ENCODE measurements at regions not wholly inside any gene's neighbourhood (a gene's known extent, or its start where the extent isn't known, plus 50 kb on each side); places are given as distances from the start of the nearest gene placed in this dataset.

DNA sequence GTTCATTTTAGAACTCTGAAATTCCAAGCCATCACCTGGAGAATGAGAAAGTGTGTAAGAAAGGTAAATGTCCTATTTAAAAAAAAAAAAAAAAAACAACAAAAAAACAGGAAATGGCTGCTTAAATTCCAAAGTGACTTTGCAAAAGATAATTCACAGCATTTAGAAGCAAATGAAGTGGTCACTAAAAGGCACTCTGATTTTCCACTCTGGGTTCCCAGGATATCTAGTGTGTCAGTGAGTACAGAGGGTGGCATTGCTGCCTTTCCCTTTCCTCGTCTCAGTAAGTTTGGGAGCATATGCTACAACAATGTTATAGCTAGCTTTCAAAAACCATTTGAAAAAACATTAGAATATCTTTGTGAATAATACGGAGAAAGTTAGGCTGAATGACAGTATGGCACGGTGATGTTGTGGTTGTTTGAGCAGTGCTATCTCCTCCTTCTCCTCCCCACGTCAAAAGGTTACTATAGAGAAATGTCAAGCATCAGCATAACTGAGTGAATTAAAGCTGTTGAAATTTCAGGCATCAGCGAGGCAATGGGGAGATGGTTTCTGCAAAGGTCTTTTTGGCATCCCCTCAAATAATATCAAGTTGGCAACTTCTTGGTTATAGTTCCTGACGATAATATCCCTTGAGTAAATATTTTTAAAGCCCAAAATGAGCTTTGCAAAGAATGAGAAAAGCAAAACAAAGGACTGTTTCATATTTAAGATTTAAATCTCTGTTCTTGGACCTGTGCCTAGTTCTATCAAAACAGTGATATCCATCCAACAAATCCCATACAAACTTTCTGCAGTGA lies 164.5 kb upstream of the E2F7 start:
- H3K79me2 ChIP-seq (ENCODE audit: insufficient read depth, low read length) = no peaks in the 10 kb centered on the region
- H3K36me3 ChIP-seq (ENCODE audit: insufficient read depth, low read length) = no peaks in the 10 kb centered on the region
- H2AFZ ChIP-seq (ENCODE audit: low read length) = no peak overlapping the region
- H3K9me3 ChIP-seq (ENCODE audit: insufficient read depth, low read depth, low read length) = no peaks in the 10 kb centered on the region
- H4K20me1 ChIP-seq (ENCODE audit: insufficient read depth, low read length, poor library complexity, severe bottlenecking) = no peaks in the 10 kb centered on the region
- no peaks in the 10 kb centered on the region for H3K9me2 ChIP-seq (replicated peaks; ENCODE audit: low read depth, low read length)
- H3K9ac ChIP-seq (ENCODE audit: low read depth, low read length, poor library complexity, severe bottlenecking) = no peak overlapping the region
- no peaks in the 10 kb centered on the region for H3F3A ChIP-seq (ENCODE audit: low read depth)
- no peak overlapping the region for H3K4me2 ChIP-seq (ENCODE audit: low read depth, low read length, poor library complexity, severe bottlenecking)
- no peak for TF ChIP-seq EZH2phosphoT487 (IDR thresholded peaks at IDR 0.05; ENCODE audit: borderline replicate concordance)
- TF ChIP-seq CTCF (conservative IDR thresholded peaks at IDR 0.05; ENCODE audit: low read length) = no peak
- no peaks in the 10 kb centered on the region for H3K4me1 ChIP-seq (ENCODE audit: insufficient read depth, low read length, poor library complexity, severe bottlenecking)
- no peaks in the 10 kb centered on the region for H3K27me3 ChIP-seq (ENCODE audit: insufficient read depth, low read length, poor library complexity, severe bottlenecking)
- no peak overlapping the region for H3K4me3 ChIP-seq (ENCODE audit: low read length, poor library complexity, severe bottlenecking)

GRCh38 chr12:77228376-77228775 lies 163.0 kb upstream of the E2F7 start:
- Histone ChIP-seq H3K4me1 (ENCODE audit: insufficient read depth, low read length, poor library complexity, severe bottlenecking) (no peaks in the 10 kb centered on the region), H3K36me3 (ENCODE audit: insufficient read depth, low read length) (no peaks in the 10 kb centered on the region), H3K4me2 (ENCODE audit: low read depth, low read length, poor library complexity, severe bottlenecking) (no peak overlapping the region), H3K9me3 (ENCODE audit: insufficient read depth, low read depth, low read length) (no peaks in the 10 kb centered on the region), H2AFZ (ENCODE audit: low read length) (no peak overlapping the region), H3K4me3 (ENCODE audit: low read length, poor library complexity, severe bottlenecking) (no peak overlapping the region), H4K20me1 (ENCODE audit: insufficient read depth, low read length, poor library complexity, severe bottlenecking) (no peaks in the 10 kb centered on the region), H3K9ac (ENCODE audit: low read depth, low read length, poor library complexity, severe bottlenecking) (no peak overlapping the region), H3K9me2 (replicated peaks; ENCODE audit: low read depth, low read length) (no peaks in the 10 kb centered on the region), H3K79me2 (ENCODE audit: insufficient read depth, low read length) (no peaks in the 10 kb centered on the region), H3K27me3 (ENCODE audit: insufficient read depth, low read length, poor library complexity, severe bottlenecking) (no peaks in the 10 kb centered on the region), H3F3A (ENCODE audit: low read depth) (no peaks in the 10 kb centered on the region)
- TF ChIP-seq EZH2phosphoT487 (IDR thresholded peaks at IDR 0.05; ENCODE audit: borderline replicate concordance) (no peak), CTCF (conservative IDR thresholded peaks at IDR 0.05; ENCODE audit: low read length) (no peak)

DNA sequence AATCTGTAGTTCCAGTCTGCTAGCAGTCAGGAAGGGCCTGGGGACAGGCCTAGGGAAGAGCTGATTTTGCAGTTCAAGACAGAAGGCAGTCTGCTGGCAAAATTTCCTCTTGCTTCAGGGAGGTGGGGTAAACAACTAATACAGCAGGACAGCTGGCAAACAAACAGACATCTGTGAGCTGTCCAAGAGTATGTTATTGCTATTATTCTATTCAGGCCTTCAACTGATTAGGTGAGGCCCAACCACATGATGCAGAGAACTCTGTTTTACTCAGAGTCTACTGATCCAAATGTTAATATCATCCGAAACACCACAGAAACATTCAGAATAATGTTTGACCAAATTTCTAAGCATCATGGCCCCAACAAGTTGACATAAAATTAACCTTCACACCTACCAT lies 161.0 kb upstream of the E2F7 start:
- Histone ChIP-seq H3K9me2 (replicated peaks; ENCODE audit: low read depth, low read length) (no peaks in the 10 kb centered on the region), H3K36me3 (ENCODE audit: insufficient read depth, low read length) (no peaks in the 10 kb centered on the region), H4K20me1 (ENCODE audit: insufficient read depth, low read length, poor library complexity, severe bottlenecking) (no peaks in the 10 kb centered on the region), H3K9ac (ENCODE audit: low read depth, low read length, poor library complexity, severe bottlenecking) (no peak overlapping the region), H3K4me1 (ENCODE audit: insufficient read depth, low read length, poor library complexity, severe bottlenecking) (no peaks in the 10 kb centered on the region), H3K4me2 (ENCODE audit: low read depth, low read length, poor library complexity, severe bottlenecking) (no peak overlapping the region), H2AFZ (ENCODE audit: low read length) (no peak overlapping the region), H3K27me3 (ENCODE audit: insufficient read depth, low read length, poor library complexity, severe bottlenecking) (no peaks in the 10 kb centered on the region), H3K79me2 (ENCODE audit: insufficient read depth, low read length) (no peaks in the 10 kb centered on the region), H3K9me3 (ENCODE audit: insufficient read depth, low read depth, low read length) (no peaks in the 10 kb centered on the region), H3F3A (ENCODE audit: low read depth) (no peaks in the 10 kb centered on the region), H3K4me3 (ENCODE audit: low read length, poor library complexity, severe bottlenecking) (no peak overlapping the region)
- TF ChIP-seq CTCF (conservative IDR thresholded peaks at IDR 0.05; ENCODE audit: low read length) (no peak), EZH2phosphoT487 (IDR thresholded peaks at IDR 0.05; ENCODE audit: borderline replicate concordance) (no peak)

All from Loucy (cell line).